ENCODE measurements at regions not wholly inside any gene's neighbourhood (a gene's known extent, or its start where the extent isn't known, plus 50 kb on each side); places are given as distances from the start of the nearest gene placed in this dataset.
"Not testable (repeated sequence)": the region's sequence is repeated elsewhere in the genome, so short reads cannot be mapped to it uniquely, and the experiment has no call there.

DNA sequence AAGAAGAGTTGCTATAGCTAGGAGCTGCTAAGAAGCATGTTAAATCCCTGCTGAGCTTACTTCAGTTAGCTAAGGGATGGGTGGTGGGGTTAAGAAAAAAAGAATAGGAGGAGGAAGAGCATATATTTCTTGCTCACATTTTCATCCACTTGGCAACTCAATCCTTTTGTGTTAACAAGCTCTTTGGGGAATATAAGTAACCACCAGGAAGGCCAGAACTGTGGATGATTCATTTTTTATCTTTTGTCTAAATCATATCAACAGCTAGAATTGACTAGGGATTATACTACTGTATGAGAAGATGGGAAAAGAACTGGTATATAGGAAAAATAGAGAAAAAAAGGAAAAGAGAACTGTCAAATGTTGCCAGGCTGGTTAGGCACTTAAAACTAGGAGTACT lies 555.3 kb upstream of the ARRDC3 start:
- Histone ChIP-seq H3K4me1 (ENCODE audit: control insufficient read depth, insufficient read depth, low read length) (peaks cover 19% of the 10 kb centered on the region), H3K27me3 (ENCODE audit: control insufficient read depth, insufficient read depth, low read length) (no peaks in the 10 kb centered on the region), H3K9ac (ENCODE audit: low read depth, low read length) (no peak overlapping the region), H3K4me3 (ENCODE audit: low read depth, low read length) (no peak overlapping the region), H3K27ac (ENCODE audit: low read depth, low read length) (no peak overlapping the region), H3K36me3 (ENCODE audit: control insufficient read depth, insufficient read depth, low read length) (no peaks in the 10 kb centered on the region), H3K9me3 (ENCODE audit: control insufficient read depth, insufficient read depth, low read length) (no peaks in the 10 kb centered on the region)

DNA sequence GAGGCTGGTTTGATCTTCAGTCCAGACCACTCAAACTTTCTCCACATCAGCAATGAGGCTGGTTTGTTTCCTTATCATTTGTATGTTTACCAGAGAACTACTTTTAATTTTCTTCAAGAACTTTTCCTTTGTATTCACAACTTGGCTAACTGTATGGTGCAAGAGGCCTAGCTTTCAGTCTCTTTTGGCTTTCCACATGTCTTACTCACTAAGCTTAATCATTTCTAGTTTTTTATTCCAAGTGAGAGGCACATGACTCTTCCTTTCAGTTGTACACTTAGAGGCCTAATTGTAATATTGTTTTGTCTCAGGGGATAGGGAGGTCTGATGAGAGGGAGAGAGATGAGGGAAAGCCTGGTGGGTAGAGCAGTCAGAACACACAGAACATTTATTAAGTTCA lies 554.0 kb upstream of the ARRDC3 start:
- H3K27ac ChIP-seq (ENCODE audit: low read depth, low read length) = no peak overlapping the region
- H3K9me3 ChIP-seq (ENCODE audit: control insufficient read depth, insufficient read depth, low read length) = no peaks in the 10 kb centered on the region

DNA sequence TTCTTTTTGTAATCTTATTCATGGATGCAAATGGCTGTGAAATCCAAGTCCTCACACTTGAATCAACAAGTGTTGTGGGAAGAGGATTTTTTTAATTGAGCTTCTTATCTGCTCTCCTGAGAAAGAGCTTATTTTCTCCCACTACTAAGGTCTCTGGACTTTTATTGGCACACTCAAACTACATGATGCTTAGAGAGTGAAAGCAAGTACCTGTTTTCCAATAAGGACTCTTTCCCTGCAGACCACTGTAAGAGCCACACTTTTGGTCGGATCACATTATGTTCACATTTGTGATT lies 546.4 kb upstream of the ARRDC3 start:
- Histone ChIP-seq H3K4me1 (ENCODE audit: control insufficient read depth, insufficient read depth, low read length) (peaks cover 14% of the 10 kb centered on the region; the same call in 1 of the 2 replicates), H3K36me3 (ENCODE audit: control insufficient read depth, insufficient read depth, low read length) (no peaks in the 10 kb centered on the region), H3K4me3 (ENCODE audit: low read depth, low read length) (no peak overlapping the region), H3K27me3 (ENCODE audit: control insufficient read depth, insufficient read depth, low read length) (no peaks in the 10 kb centered on the region), H3K9me3 (ENCODE audit: control insufficient read depth, insufficient read depth, low read length) (no peaks in the 10 kb centered on the region), H3K9ac (ENCODE audit: low read depth, low read length) (no peak overlapping the region), H3K27ac (ENCODE audit: low read depth, low read length) (no peak overlapping the region)

More for the DNA sequence above, 554.0 kb upstream of the ARRDC3 start:
- H3K4me1 ChIP-seq (ENCODE audit: control insufficient read depth, insufficient read depth, low read length) = peaks cover 19% of the 10 kb centered on the region
- no peak overlapping the region for H3K4me3 ChIP-seq (ENCODE audit: low read depth, low read length)
- no peak overlapping the region for H3K9ac ChIP-seq (ENCODE audit: low read depth, low read length)
- H3K36me3 ChIP-seq (ENCODE audit: control insufficient read depth, insufficient read depth, low read length) = no peaks in the 10 kb centered on the region
- no peaks in the 10 kb centered on the region for H3K27me3 ChIP-seq (ENCODE audit: control insufficient read depth, insufficient read depth, low read length)

- Histone ChIP-seq H3K4me3 (ENCODE audit: low read depth, low read length) (no peak overlapping the region), H3K27me3 (ENCODE audit: control insufficient read depth, insufficient read depth, low read length) (no peaks in the 10 kb centered on the region), H3K4me1 (ENCODE audit: control insufficient read depth, insufficient read depth, low read length) (peaks cover 14% of the 10 kb centered on the region; the same call in 1 of the 2 replicates), H3K27ac (ENCODE audit: low read depth, low read length) (no peak overlapping the region), H3K36me3 (ENCODE audit: control insufficient read depth, insufficient read depth, low read length) (no peaks in the 10 kb centered on the region), H3K9me3 (ENCODE audit: control insufficient read depth, insufficient read depth, low read length) (no peaks in the 10 kb centered on the region), H3K9ac (ENCODE audit: low read depth, low read length) (no peak overlapping the region)
These were observed 545.8 kb upstream of the ARRDC3 start for GRCh38 chr5:91928754-91929521.

DNA sequence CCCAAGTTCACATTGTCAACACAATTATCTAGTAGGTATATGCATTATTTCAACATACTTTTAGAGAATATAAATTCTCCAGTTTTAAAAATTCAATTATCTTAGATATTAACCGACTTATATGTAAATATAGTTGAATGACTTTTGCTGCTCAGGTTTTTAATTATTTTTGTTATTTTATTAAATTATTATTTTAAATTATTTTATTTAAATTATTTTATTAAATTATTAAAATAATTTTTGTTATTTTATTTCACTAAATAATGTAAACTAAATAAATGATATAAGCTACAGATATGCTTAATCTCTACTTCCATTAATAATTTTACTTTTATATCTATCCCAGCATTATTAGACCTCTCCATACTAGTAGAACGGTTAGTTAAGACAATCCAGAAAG lies 544.3 kb upstream of the ARRDC3 start:
- Histone ChIP-seq H3K9ac (ENCODE audit: low read depth, low read length) (no peak overlapping the region), H3K27ac (ENCODE audit: low read depth, low read length) (no peak overlapping the region), H3K4me1 (ENCODE audit: control insufficient read depth, insufficient read depth, low read length) (peaks cover 14% of the 10 kb centered on the region; the same call in 1 of the 2 replicates), H3K36me3 (ENCODE audit: control insufficient read depth, insufficient read depth, low read length) (no peaks in the 10 kb centered on the region), H3K4me3 (ENCODE audit: low read depth, low read length) (no peak overlapping the region), H3K27me3 (ENCODE audit: control insufficient read depth, insufficient read depth, low read length) (no peaks in the 10 kb centered on the region), H3K9me3 (ENCODE audit: control insufficient read depth, insufficient read depth, low read length) (no peaks in the 10 kb centered on the region)

DNA sequence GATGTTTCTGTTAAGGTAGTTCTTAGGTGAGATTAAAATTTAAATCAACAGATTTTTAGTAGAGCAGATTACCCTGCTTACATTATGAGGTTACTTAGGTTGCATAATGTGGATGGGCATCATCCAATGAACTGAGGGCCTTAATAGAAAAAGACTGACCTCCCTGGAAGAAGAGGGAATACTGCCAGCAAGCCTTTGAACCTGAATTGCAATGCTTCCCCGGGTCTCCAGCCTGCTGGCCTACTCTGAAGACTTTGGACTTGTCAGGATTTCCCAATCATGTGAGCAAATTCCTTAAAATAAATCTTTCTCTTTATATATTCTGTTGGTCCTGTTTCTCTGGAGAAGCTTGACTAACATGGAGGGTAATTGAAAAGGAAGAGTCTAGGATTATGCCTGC lies 542.1 kb upstream of the ARRDC3 start:
- Histone ChIP-seq H3K4me1 (ENCODE audit: control insufficient read depth, insufficient read depth, low read length) (peaks cover 14% of the 10 kb centered on the region; the same call in 1 of the 2 replicates), H3K27me3 (ENCODE audit: control insufficient read depth, insufficient read depth, low read length) (no peaks in the 10 kb centered on the region), H3K27ac (ENCODE audit: low read depth, low read length) (no peak overlapping the region), H3K4me3 (ENCODE audit: low read depth, low read length) (no peak overlapping the region), H3K9ac (ENCODE audit: low read depth, low read length) (no peak overlapping the region), H3K36me3 (ENCODE audit: control insufficient read depth, insufficient read depth, low read length) (no peaks in the 10 kb centered on the region), H3K9me3 (ENCODE audit: control insufficient read depth, insufficient read depth, low read length) (no peaks in the 10 kb centered on the region)

- H3K4me1 ChIP-seq (ENCODE audit: control insufficient read depth, insufficient read depth, low read length); H3K9me3 ChIP-seq (ENCODE audit: control insufficient read depth, insufficient read depth, low read length); H3K4me3 ChIP-seq (ENCODE audit: low read depth, low read length); H3K36me3 ChIP-seq (ENCODE audit: control insufficient read depth, insufficient read depth, low read length); H3K9ac ChIP-seq (ENCODE audit: low read depth, low read length); H3K27me3 ChIP-seq (ENCODE audit: control insufficient read depth, insufficient read depth, low read length); H3K27ac ChIP-seq (ENCODE audit: low read depth, low read length): not testable (repeated sequence)
These were observed 534.1 kb upstream of the ARRDC3 start for GRCh38 chr5:91917037-91917814.

DNA sequence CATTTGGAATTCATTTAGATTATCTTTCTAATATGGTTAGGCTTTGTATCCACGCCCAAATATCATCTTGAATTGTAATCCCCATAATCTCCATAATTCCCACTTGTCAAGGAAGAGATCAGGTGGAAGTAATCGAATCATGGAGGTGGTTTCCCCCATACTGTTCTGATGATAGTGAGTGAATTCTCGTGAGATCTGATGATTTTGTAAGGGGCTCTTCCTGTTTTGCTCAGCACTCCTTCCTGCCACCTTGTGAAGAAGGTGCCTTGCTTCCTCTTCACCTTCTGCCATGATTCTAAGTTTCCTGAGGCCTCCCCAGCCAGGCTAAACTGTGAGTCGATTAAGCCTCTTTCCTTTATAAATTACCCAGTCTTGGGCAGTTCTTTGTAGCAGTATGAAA lies 527.5 kb upstream of the ARRDC3 start:
- H3K27me3 ChIP-seq (ENCODE audit: control insufficient read depth, insufficient read depth, low read length) = no peaks in the 10 kb centered on the region
- no peak overlapping the region for H3K27ac ChIP-seq (ENCODE audit: low read depth, low read length)
- 0 out of 2 replicates have a peak, but pooled peaks cover 3% of the 10 kb centered on the region for H3K4me1 ChIP-seq (ENCODE audit: control insufficient read depth, insufficient read depth, low read length)
- no peaks in the 10 kb centered on the region for H3K36me3 ChIP-seq (ENCODE audit: control insufficient read depth, insufficient read depth, low read length)
- no peak overlapping the region for H3K4me3 ChIP-seq (ENCODE audit: low read depth, low read length)
- H3K9me3 ChIP-seq (ENCODE audit: control insufficient read depth, insufficient read depth, low read length) = no peaks in the 10 kb centered on the region
- no peak overlapping the region for H3K9ac ChIP-seq (ENCODE audit: low read depth, low read length)

DNA sequence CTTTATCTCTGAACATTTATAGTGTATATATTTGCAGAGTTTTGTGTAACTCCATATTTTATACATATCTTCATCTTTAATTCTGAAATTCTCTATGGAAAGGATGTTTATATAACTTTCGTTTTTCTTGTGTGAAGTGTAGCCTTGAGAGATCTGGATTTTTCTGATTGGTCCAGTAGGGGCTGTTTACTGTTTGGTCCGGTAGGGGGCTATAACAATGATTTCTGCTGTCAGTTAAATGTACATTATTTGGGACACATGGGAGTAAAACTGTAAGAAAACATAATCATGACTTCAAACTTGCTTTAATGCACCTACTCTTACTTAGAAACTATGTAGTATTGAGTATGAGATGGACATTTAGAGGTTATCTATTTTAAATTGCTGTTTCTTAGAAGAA lies 527.1 kb upstream of the ARRDC3 start:
- Histone ChIP-seq H3K36me3 (ENCODE audit: control insufficient read depth, insufficient read depth, low read length) (no peaks in the 10 kb centered on the region), H3K4me1 (ENCODE audit: control insufficient read depth, insufficient read depth, low read length) (0 out of 2 replicates have a peak, but pooled peaks cover 3% of the 10 kb centered on the region), H3K4me3 (ENCODE audit: low read depth, low read length) (no peak overlapping the region), H3K9ac (ENCODE audit: low read depth, low read length) (no peak overlapping the region), H3K27ac (ENCODE audit: low read depth, low read length) (no peak overlapping the region), H3K27me3 (ENCODE audit: control insufficient read depth, insufficient read depth, low read length) (no peaks in the 10 kb centered on the region), H3K9me3 (ENCODE audit: control insufficient read depth, insufficient read depth, low read length) (no peaks in the 10 kb centered on the region)

DNA sequence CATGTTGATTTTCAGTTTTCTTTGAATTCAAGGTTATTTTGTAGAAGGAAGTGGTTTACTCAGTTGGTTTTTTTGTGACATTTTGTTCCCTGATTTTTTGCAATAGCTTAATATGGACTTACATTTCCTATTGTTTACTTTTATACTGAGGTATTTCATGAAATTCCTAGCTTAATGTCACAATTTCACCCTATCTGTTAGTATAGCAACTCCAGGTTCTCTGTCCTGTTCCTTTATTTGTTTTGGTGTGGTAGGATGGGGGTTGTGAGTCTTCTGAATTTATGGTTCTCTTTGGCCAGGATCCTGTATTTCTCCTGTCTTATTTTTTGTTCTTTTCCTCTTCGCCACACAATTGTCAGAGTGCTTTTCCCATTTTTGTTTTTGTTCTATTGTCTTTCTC lies 523.4 kb upstream of the ARRDC3 start:
- Histone ChIP-seq H3K27ac (ENCODE audit: low read depth, low read length) (no peak overlapping the region), H3K4me3 (ENCODE audit: low read depth, low read length) (no peak overlapping the region), H3K9ac (ENCODE audit: low read depth, low read length) (no peak overlapping the region), H3K27me3 (ENCODE audit: control insufficient read depth, insufficient read depth, low read length) (no peaks in the 10 kb centered on the region), H3K9me3 (ENCODE audit: control insufficient read depth, insufficient read depth, low read length) (no peaks in the 10 kb centered on the region), H3K36me3 (ENCODE audit: control insufficient read depth, insufficient read depth, low read length) (no peaks in the 10 kb centered on the region), H3K4me1 (ENCODE audit: control insufficient read depth, insufficient read depth, low read length) (peaks cover 15% of the 10 kb centered on the region)

DNA sequence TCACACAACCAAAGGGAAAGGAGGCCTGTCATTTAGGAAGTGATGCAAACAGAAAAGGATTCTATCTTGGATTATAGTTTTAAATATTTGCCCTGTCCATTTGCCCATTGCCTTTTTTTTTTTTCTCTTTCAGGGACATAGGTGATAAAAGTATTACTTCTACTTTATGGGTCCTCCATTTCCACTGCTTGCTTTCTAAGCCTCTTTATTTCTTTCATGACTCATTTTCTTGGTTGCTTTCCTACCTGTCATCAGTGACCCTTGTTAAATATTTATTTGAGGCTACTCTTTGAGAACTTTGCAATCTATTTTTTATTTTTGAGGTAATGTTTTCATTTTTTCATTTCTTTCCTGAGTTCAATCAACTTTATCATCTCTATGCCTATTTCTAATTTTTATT lies 522.9 kb upstream of the ARRDC3 start:
- Histone ChIP-seq H3K9ac (ENCODE audit: low read depth, low read length) (no peak overlapping the region), H3K27ac (ENCODE audit: low read depth, low read length) (no peak overlapping the region), H3K4me3 (ENCODE audit: low read depth, low read length) (no peak overlapping the region), H3K36me3 (ENCODE audit: control insufficient read depth, insufficient read depth, low read length) (no peaks in the 10 kb centered on the region), H3K9me3 (ENCODE audit: control insufficient read depth, insufficient read depth, low read length) (no peaks in the 10 kb centered on the region), H3K4me1 (ENCODE audit: control insufficient read depth, insufficient read depth, low read length) (peaks cover 15% of the 10 kb centered on the region), H3K27me3 (ENCODE audit: control insufficient read depth, insufficient read depth, low read length) (no peaks in the 10 kb centered on the region)

Measured in HUES48 (cell line).